ENCODE measurements at regions not wholly inside any gene's neighbourhood (a gene's known extent, or its start where the extent isn't known, plus 50 kb on each side); places are given as distances from the start of the nearest gene placed in this dataset.
"Not testable (repeated sequence)": the region's sequence is repeated elsewhere in the genome, so short reads cannot be mapped to it uniquely, and the experiment has no call there.

- Histone ChIP-seq H3F3A (ENCODE audit: low read depth) (no peaks in the 10 kb centered on the region), H4K20me1 (ENCODE audit: insufficient read depth, low read length, poor library complexity, severe bottlenecking) (no peaks in the 10 kb centered on the region), H3K4me2 (ENCODE audit: low read depth, low read length, poor library complexity, severe bottlenecking) (no peak overlapping the region), H3K4me1 (ENCODE audit: insufficient read depth, low read length, poor library complexity, severe bottlenecking) (peaks cover 34% of the 10 kb centered on the region), H3K9me2 (replicated peaks; ENCODE audit: low read depth, low read length) (no peaks in the 10 kb centered on the region), H3K9me3 (ENCODE audit: insufficient read depth, low read depth, low read length) (no peaks in the 10 kb centered on the region), H2AFZ (ENCODE audit: low read length) (peak overlapping the region; percentile 15; the same call in 1 of the 2 replicates), H3K36me3 (ENCODE audit: insufficient read depth, low read length) (no peaks in the 10 kb centered on the region), H3K27me3 (ENCODE audit: insufficient read depth, low read length, poor library complexity, severe bottlenecking) (no peaks in the 10 kb centered on the region), H3K4me3 (ENCODE audit: low read length, poor library complexity, severe bottlenecking) (no peak overlapping the region), H3K9ac (ENCODE audit: low read depth, low read length, poor library complexity, severe bottlenecking) (no peak overlapping the region), H3K79me2 (ENCODE audit: insufficient read depth, low read length) (no peaks in the 10 kb centered on the region)
- TF ChIP-seq EZH2phosphoT487 (IDR thresholded peaks at IDR 0.05; ENCODE audit: borderline replicate concordance) (no peak), CTCF (conservative IDR thresholded peaks at IDR 0.05; ENCODE audit: low read length) (no peak)
Measured at GRCh38 chr2:8380566-8380965, 301.3 kb upstream of the ID2 start.

- H3K9me3 ChIP-seq (ENCODE audit: insufficient read depth, low read depth, low read length), result no peaks in the 10 kb centered on the region
- no peak overlapping the region; the same call in 1 of the 2 replicates for H2AFZ ChIP-seq (ENCODE audit: low read length)
- no peaks in the 10 kb centered on the region for H3K9me2 ChIP-seq (replicated peaks; ENCODE audit: low read depth, low read length)
- H3K4me2 ChIP-seq (ENCODE audit: low read depth, low read length, poor library complexity, severe bottlenecking), result no peak overlapping the region
- no peaks in the 10 kb centered on the region for H3K79me2 ChIP-seq (ENCODE audit: insufficient read depth, low read length)
- no peaks in the 10 kb centered on the region for H3F3A ChIP-seq (ENCODE audit: low read depth)
- H3K9ac ChIP-seq (ENCODE audit: low read depth, low read length, poor library complexity, severe bottlenecking), result no peak overlapping the region
- TF ChIP-seq EZH2phosphoT487 (IDR thresholded peaks at IDR 0.05; ENCODE audit: borderline replicate concordance), result no peak
- TF ChIP-seq CTCF (conservative IDR thresholded peaks at IDR 0.05; ENCODE audit: low read length), result no peak
- no peaks in the 10 kb centered on the region for H3K36me3 ChIP-seq (ENCODE audit: insufficient read depth, low read length)
- H3K27me3 ChIP-seq (ENCODE audit: insufficient read depth, low read length, poor library complexity, severe bottlenecking), result no peaks in the 10 kb centered on the region
- H4K20me1 ChIP-seq (ENCODE audit: insufficient read depth, low read length, poor library complexity, severe bottlenecking), result no peaks in the 10 kb centered on the region
- peaks cover 43% of the 10 kb centered on the region for H3K4me1 ChIP-seq (ENCODE audit: insufficient read depth, low read length, poor library complexity, severe bottlenecking)
- H3K4me3 ChIP-seq (ENCODE audit: low read length, poor library complexity, severe bottlenecking), result no peak overlapping the region
Measured at GRCh38 chr2:8382485-8382884, 299.4 kb upstream of the ID2 start.

GRCh38 chr2:8386748-8387147 lies 295.1 kb upstream of the ID2 start:
- not testable (repeated sequence) for H3K27me3 ChIP-seq (ENCODE audit: insufficient read depth, low read length, poor library complexity, severe bottlenecking); H3K79me2 ChIP-seq (ENCODE audit: insufficient read depth, low read length); H3K9me3 ChIP-seq (ENCODE audit: insufficient read depth, low read depth, low read length); H3F3A ChIP-seq (ENCODE audit: low read depth); H3K4me2 ChIP-seq (ENCODE audit: low read depth, low read length, poor library complexity, severe bottlenecking); H4K20me1 ChIP-seq (ENCODE audit: insufficient read depth, low read length, poor library complexity, severe bottlenecking); H3K36me3 ChIP-seq (ENCODE audit: insufficient read depth, low read length); H2AFZ ChIP-seq (ENCODE audit: low read length); H3K9me2 ChIP-seq (replicated peaks; ENCODE audit: low read depth, low read length); H3K9ac ChIP-seq (ENCODE audit: low read depth, low read length, poor library complexity, severe bottlenecking); H3K4me3 ChIP-seq (ENCODE audit: low read length, poor library complexity, severe bottlenecking)
- peaks cover 35% of the 10 kb centered on the region for H3K4me1 ChIP-seq (ENCODE audit: insufficient read depth, low read length, poor library complexity, severe bottlenecking)

GRCh38 chr2:8388781-8389180 lies 293.1 kb upstream of the ID2 start:
- H3K9me3 ChIP-seq (ENCODE audit: insufficient read depth, low read depth, low read length), result no peaks in the 10 kb centered on the region
- no peak overlapping the region for H3K4me3 ChIP-seq (ENCODE audit: low read length, poor library complexity, severe bottlenecking)
- H4K20me1 ChIP-seq (ENCODE audit: insufficient read depth, low read length, poor library complexity, severe bottlenecking), result no peaks in the 10 kb centered on the region
- no peaks in the 10 kb centered on the region for H3F3A ChIP-seq (ENCODE audit: low read depth)
- H3K27me3 ChIP-seq (ENCODE audit: insufficient read depth, low read length, poor library complexity, severe bottlenecking), result no peaks in the 10 kb centered on the region
- H3K4me2 ChIP-seq (ENCODE audit: low read depth, low read length, poor library complexity, severe bottlenecking), result peak overlapping the region; percentile 49
- no peaks in the 10 kb centered on the region for H3K36me3 ChIP-seq (ENCODE audit: insufficient read depth, low read length)
- no peak overlapping the region for H3K9ac ChIP-seq (ENCODE audit: low read depth, low read length, poor library complexity, severe bottlenecking)
- no peaks in the 10 kb centered on the region for H3K79me2 ChIP-seq (ENCODE audit: insufficient read depth, low read length)
- H3K9me2 ChIP-seq (replicated peaks; ENCODE audit: low read depth, low read length), result no peaks in the 10 kb centered on the region
- TF ChIP-seq EZH2phosphoT487 (IDR thresholded peaks at IDR 0.05; ENCODE audit: borderline replicate concordance) (no peak), CTCF (conservative IDR thresholded peaks at IDR 0.05; ENCODE audit: low read length) (no peak)
- peaks cover 35% of the 10 kb centered on the region for H3K4me1 ChIP-seq (ENCODE audit: insufficient read depth, low read length, poor library complexity, severe bottlenecking)
- H2AFZ ChIP-seq (ENCODE audit: low read length), result no peak overlapping the region

Data from Loucy (cell line).